H1 (cell line): ENCODE measurements at regions not wholly inside any gene's neighbourhood (a gene's known extent, or its start where the extent isn't known, plus 50 kb on each side); places are given as distances from the start of the nearest gene placed in this dataset.

ENCODE experiments used
- ASH2L ChIP-seq: fragments of 200-600, 300-600 bp; sonication (generic); IDR thresholded peaks from one replicate; pipeline ENCODE4 v1.7.1; 2017; ENCODE audit warnings: low read length
- BACH1 ChIP-seq: IDR thresholded peaks from 2 replicates; pipeline ENCODE4 v1.6.1; 2012; ENCODE audit warnings: low read length, improper control_type of control experiment
- BCL11A ChIP-seq, 2 experiments: IDR thresholded peaks; one replicate each; pipeline ENCODE4 v1.6.1; 2011; ENCODE audit warnings: low read depth in 2 of 2, low read length in 2 of 2, mild to moderate bottlenecking in 2 of 2
- CEBPB ChIP-seq: IDR thresholded peaks from 2 replicates; pipeline ENCODE4 v1.6.1; 2012; ENCODE audit warnings: low read depth, low read length
- CTBP2 ChIP-seq: IDR thresholded peaks from 2 replicates; pipeline ENCODE4 v1.7.0; 2011; ENCODE audit warnings: borderline replicate concordance, mild to moderate bottlenecking, moderate library complexity, mixed read lengths, low read length; ENCODE audit not compliant: insufficient read depth, insufficient read length
- CTCF ChIP-seq, 3 experiments: IDR thresholded peaks; 1 replicate in 2 of 3; 2 replicates in 1 of 3; pipeline versions ENCODE4 v1.5.1 to v1.6.1; 2011; ENCODE audit warnings: low read length in 3 of 3, mild to moderate bottlenecking in 3 of 3, inconsistent platforms in 2 of 3, low read depth in 1 of 3, moderate library complexity in 1 of 3; ENCODE audit not compliant: insufficient read depth in 1 of 3; ENCODE audit errors: control extremely low read depth in 1 of 3
- EGR1 ChIP-seq: IDR thresholded peaks from 2 replicates; pipeline ENCODE4 v1.6.1; 2011; ENCODE audit warnings: low read depth, low read length, borderline replicate concordance
- EP300 ChIP-seq, 2 experiments: IDR thresholded peaks; 1 replicate in 1 of 2; 2 replicates in 1 of 2; pipeline ENCODE4 v1.6.1; 2011 to 2012; ENCODE audit warnings: low read depth in 2 of 2, low read length in 2 of 2, mild to moderate bottlenecking in 2 of 2, borderline replicate concordance in 1 of 2, inconsistent platforms in 1 of 2, moderate library complexity in 1 of 2
- GTF2F1 ChIP-seq: IDR thresholded peaks from 2 replicates; pipeline ENCODE4 v1.6.1; 2012; ENCODE audit warnings: low read depth, low read length, improper control_type of control experiment, borderline replicate concordance
- HDAC2 ChIP-seq, 2 experiments: fragments of 300-600 bp in 1 of 2; sonication (generic) in 1 of 2; IDR thresholded peaks; 2 replicates each; pipeline ENCODE4 v1.6.1; 2011 to 2012; ENCODE audit warnings: low read depth in 2 of 2, low read length in 2 of 2, mild to moderate bottlenecking in 2 of 2, moderate library complexity in 2 of 2, borderline replicate concordance in 1 of 2, inconsistent platforms in 1 of 2
- JUN ChIP-seq: IDR thresholded peaks from 2 replicates; pipeline ENCODE4 v1.6.1; 2011; ENCODE audit warnings: low read depth, mild to moderate bottlenecking, improper control_type of control experiment, low read length
- JUND ChIP-seq: IDR thresholded peaks from 2 replicates; pipeline ENCODE4 v1.6.1; 2011; ENCODE audit warnings: mild to moderate bottlenecking, improper control_type of control experiment, low read length
- KDM5A ChIP-seq: fragments of 200-600 bp; IDR thresholded peaks from 2 replicates; pipeline ENCODE4 v1.7.1; 2012; ENCODE audit warnings: mild to moderate bottlenecking, low read length, inconsistent platforms, mixed read lengths
- NRF1 ChIP-seq: IDR thresholded peaks from 2 replicates; pipeline ENCODE4 v1.6.1; 2011; ENCODE audit warnings: mild to moderate bottlenecking, low read depth, low read length, improper control_type of control experiment
- PHF8 ChIP-seq: fragments of 200-600 bp; sonication (generic); conservative IDR thresholded peaks from 2 replicates; pipeline ENCODE4 v1.7.1; 2012; ENCODE audit warnings: low read depth, mild to moderate bottlenecking, inconsistent platforms, low read length, moderate library complexity
- RAD21 ChIP-seq, 2 experiments: IDR thresholded peaks in 1 of 2; conservative IDR thresholded peaks in 1 of 2; 2 replicates each; pipeline ENCODE4 v1.6.1; 2011; ENCODE audit warnings: low read depth in 2 of 2, low read length in 2 of 2, improper control_type of control experiment in 1 of 2, inconsistent platforms in 1 of 2, mild to moderate bottlenecking in 1 of 2, moderate library complexity in 1 of 2
- RNF2 ChIP-seq: fragments of 200-900, 300-1000 bp; sonication (generic); IDR thresholded peaks from 2 replicates; pipeline ENCODE4 v1.7.1; 2016; ENCODE audit warnings: borderline replicate concordance, low read depth, mild to moderate bottlenecking, antibody characterized with exemption, low read length; ENCODE audit not compliant: poor library complexity, severe bottlenecking; ENCODE audit errors: missing control alignments
- SP1 ChIP-seq: IDR thresholded peaks from 2 replicates; pipeline ENCODE4 v1.6.1; 2011; ENCODE audit warnings: low read depth, low read length
- SP4 ChIP-seq: IDR thresholded peaks from 2 replicates; pipeline ENCODE4 v1.6.1; 2012; ENCODE audit warnings: low read length, inconsistent platforms
- ZNF274 ChIP-seq: IDR thresholded peaks from 2 replicates; pipeline ENCODE4 v1.7.0; 2012; ENCODE audit warnings: low read length, borderline replicate concordance; ENCODE audit errors: extremely low read depth

DNA sequence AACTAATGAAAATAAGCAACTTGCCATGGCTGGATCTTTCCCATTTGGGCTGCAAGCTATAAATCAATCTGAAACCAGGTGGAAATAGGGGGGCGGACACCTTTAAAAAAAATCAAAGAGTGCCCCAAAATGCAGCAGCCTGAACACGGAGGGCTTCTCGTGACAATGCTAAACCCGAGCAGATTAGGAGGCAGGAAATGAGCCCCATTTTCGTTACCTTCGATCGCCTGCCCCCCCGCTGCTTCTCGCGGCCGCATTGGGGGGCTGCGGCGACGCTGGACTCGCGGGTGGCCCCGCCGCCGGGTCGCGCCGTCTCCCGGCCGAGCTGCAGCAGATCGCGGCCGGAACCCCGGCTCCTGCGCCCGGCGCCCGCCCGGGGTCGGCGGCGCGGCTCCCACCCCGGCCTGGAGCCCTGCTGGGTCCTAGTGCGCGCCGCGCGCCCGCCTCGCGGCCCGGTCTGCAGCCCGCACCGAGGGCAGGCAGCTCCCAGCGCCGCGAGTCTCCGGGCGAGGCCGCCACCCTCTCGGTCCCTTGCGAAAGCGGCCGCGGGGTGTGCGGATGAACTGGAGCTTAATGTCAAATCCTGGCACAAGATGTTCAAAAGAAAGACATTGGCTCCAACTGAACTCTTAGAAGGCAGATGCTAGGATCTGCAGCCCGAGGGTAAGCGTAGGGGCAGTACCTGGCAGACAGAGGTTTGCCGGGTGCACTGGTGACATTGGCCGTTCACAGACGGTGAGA, 201.9 kb upstream of the FOXN3 start (continued):
- TF ChIP-seq CTCF (IDR thresholded peaks at IDR 0.05; ENCODE audit: control extremely low read depth in 1 of 3, insufficient read depth in 1 of 3, low read depth in 1 of 3, low read length in 3 of 3): 0 out of 4 replicates have a peak, but pooled peaks of 1 of the 3 experiments have one; percentile 3
- TF ChIP-seq GTF2F1: peak; percentile 34; the same call in 1 of the 2 replicates
- TF ChIP-seq CTBP2: peak; percentile 41
- TF ChIP-seq HDAC2 (IDR thresholded peaks at IDR 0.05; ENCODE audit: borderline replicate concordance in 1 of 2, low read depth in 2 of 2, low read length in 2 of 2): peak in 1 of 2 experiments; percentile 6; a peak in 1 of 4 replicates
- TF ChIP-seq EP300 (IDR thresholded peaks at IDR 0.05; ENCODE audit: borderline replicate concordance in 1 of 2, low read depth in 2 of 2, low read length in 2 of 2): no peak
- peak; percentile 63 for TF ChIP-seq CEBPB
- TF ChIP-seq SP4: no peak
- TF ChIP-seq BACH1: no peak
- no peak for TF ChIP-seq RNF2
- peak; percentile 96 for TF ChIP-seq ASH2L
- TF ChIP-seq EGR1: peak; percentile 65; the same call in 1 of the 2 replicates
- no peak for TF ChIP-seq NRF1
- TF ChIP-seq JUND: no peak
- TF ChIP-seq ZNF274: no peak
- TF ChIP-seq RAD21 (IDR thresholded peaks at IDR 0.05 in 1 of 2, conservative IDR thresholded peaks at IDR 0.05 in 1 of 2; ENCODE audit: low read depth in 2 of 2, low read length in 2 of 2): peak; percentile 7 to 42; a peak in 2 of 4 replicates
- TF ChIP-seq SP1: no peak
- TF ChIP-seq JUN: no peak
- peak; percentile 45; the same call in 1 of the 2 replicates for TF ChIP-seq PHF8
- TF ChIP-seq KDM5A: no peak
- TF ChIP-seq BCL11A (IDR thresholded peaks at IDR 0.05; ENCODE audit: low read depth in 2 of 2, low read length in 2 of 2): no peak
